LHCN-M2 (cell line): ENCODE measurements at regions not wholly inside any gene's neighbourhood (a gene's known extent, or its start where the extent isn't known, plus 50 kb on each side); places are given as distances from the start of the nearest gene placed in this dataset.
"Not testable (repeated sequence)": the region's sequence is repeated elsewhere in the genome, so short reads cannot be mapped to it uniquely, and the experiment has no call there.

Experiments
- DNase-seq: peaks from one replicate; pipeline ENCODE4 v3.0.0-alpha.2; 2012; ENCODE audit warnings: low read depth

GRCh38 chr7:131961054-131961680 lies 404.7 kb upstream of the PODXL start:
- DNase-seq, result no peak

GRCh38 chr7:131959106-131959812 lies 402.8 kb upstream of the PODXL start:
- DNase-seq, result peak; percentile 60

- no peak for DNase-seq
These were observed 401.1 kb upstream of the PODXL start for GRCh38 chr7:131957338-131958020.

- no peak for DNase-seq
These were observed 400.4 kb upstream of the PODXL start for GRCh38 chr7:131956864-131957263.

- DNase-seq, result no peak
These were observed 399.3 kb upstream of the PODXL start for GRCh38 chr7:131955679-131956078.

GRCh38 chr7:131953184-131953583 lies 396.8 kb upstream of the PODXL start:
- no peak for DNase-seq

- no peak for DNase-seq
These were observed 395.9 kb upstream of the PODXL start for GRCh38 chr7:131952365-131952764.

- DNase-seq, result no peak
These were observed 394.3 kb upstream of the PODXL start for GRCh38 chr7:131950758-131951157.

- no peak for DNase-seq
These were observed 393.2 kb upstream of the PODXL start for GRCh38 chr7:131949659-131950058.

- no peak for DNase-seq
These were observed 392.1 kb upstream of the PODXL start for GRCh38 chr7:131948434-131949053.

GRCh38 chr7:131947661-131948060 lies 391.2 kb upstream of the PODXL start:
- no peak for DNase-seq

- no peak for DNase-seq
These were observed 389.6 kb upstream of the PODXL start for GRCh38 chr7:131945957-131946544.

GRCh38 chr7:131945313-131945911 lies 389.0 kb upstream of the PODXL start:
- DNase-seq, result peak; percentile 5

- DNase-seq, result no peak
These were observed 388.2 kb upstream of the PODXL start for GRCh38 chr7:131944556-131945069.

GRCh38 chr7:131943646-131944045 lies 387.2 kb upstream of the PODXL start:
- DNase-seq, result peak; percentile 1

- DNase-seq, result no peak
These were observed 386.8 kb upstream of the PODXL start for GRCh38 chr7:131943211-131943610.

GRCh38 chr7:131942287-131943150 lies 386.1 kb upstream of the PODXL start:
- no peak for DNase-seq

GRCh38 chr7:131941291-131941690 lies 384.9 kb upstream of the PODXL start:
- no peak for DNase-seq

- DNase-seq, result no peak
These were observed 384.3 kb upstream of the PODXL start for GRCh38 chr7:131940621-131941165.

- DNase-seq, result not testable (repeated sequence)
These were observed 382.4 kb upstream of the PODXL start for GRCh38 chr7:131938788-131939187.
